HG03045 (cell line): ENCODE measurements at regions not wholly inside any gene's neighbourhood (a gene's known extent, or its start where the extent isn't known, plus 50 kb on each side); places are given as distances from the start of the nearest gene placed in this dataset.
"Not testable (repeated sequence)": the region's sequence is repeated elsewhere in the genome, so short reads cannot be mapped to it uniquely, and the experiment has no call there.

Experiments used
- ATAC-seq: cut with Tn5 transposase; IDR thresholded peaks from one replicate; pipeline ENCODE4 v1.9.1; 2021; ENCODE audit warnings: mild to moderate bottlenecking, moderate library complexity; ENCODE audit not compliant: unreplicated experiment

DNA sequence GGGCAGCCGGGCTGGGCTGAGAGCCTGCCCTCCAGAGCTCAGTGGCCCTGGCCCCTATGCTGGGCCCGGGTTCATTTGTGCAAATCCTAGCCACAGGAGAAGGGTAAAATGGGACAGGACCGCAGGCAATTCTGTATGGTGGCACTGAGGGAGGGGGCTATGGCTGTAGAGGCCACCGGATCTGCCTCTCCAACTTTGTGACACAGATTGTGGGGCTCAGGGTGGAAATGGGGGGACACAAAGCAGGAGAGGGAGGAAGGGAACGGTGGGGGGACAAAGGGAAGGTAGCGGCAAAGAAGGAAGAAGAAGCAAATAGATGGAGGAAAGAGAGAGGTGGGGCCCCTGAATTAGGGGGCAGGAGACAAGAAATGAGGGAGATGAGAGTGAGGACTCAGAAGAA is 201.1 kb downstream of the SMAD2 start:
- ATAC-seq, result no peak

DNA sequence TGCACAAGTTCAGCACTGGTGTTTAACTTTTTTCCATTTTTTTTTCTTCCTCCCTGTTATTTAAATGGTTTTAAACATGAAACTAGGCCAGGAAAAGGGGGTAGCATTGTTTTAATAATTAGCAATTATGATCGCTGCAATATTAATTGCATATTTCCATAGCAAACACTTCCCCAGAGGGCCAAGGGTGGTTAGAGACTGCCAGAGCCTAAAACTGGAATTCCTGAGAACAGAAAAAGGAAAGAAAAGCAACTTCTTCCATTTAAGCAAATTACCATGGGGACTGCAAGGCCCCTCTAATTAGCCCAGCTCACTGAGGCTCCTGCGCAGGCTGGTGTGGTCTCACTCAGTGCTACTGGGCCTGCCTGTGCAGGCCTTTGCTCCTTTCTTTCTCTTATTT is 201.5 kb downstream of the SMAD2 start:
- no peak for ATAC-seq

DNA sequence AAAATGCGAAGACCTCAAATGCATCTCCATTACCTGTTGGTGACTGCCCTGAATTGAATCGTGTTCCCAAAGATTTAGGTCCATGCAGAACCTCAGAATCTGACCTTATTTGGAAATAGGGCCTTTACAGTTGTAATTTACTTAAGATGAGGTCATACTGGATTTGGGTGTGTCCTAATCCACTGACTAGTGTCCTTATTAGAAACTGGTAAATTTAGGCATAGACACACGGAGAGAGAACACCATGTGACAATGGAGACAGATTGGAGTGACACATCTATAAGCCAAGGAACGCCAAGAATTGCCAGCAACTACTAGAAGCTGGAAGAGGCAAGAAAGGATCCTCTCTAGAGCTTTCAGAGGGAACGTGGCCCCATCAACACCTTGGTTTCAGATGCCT is 203.1 kb downstream of the SMAD2 start:
- ATAC-seq, result no peak

DNA sequence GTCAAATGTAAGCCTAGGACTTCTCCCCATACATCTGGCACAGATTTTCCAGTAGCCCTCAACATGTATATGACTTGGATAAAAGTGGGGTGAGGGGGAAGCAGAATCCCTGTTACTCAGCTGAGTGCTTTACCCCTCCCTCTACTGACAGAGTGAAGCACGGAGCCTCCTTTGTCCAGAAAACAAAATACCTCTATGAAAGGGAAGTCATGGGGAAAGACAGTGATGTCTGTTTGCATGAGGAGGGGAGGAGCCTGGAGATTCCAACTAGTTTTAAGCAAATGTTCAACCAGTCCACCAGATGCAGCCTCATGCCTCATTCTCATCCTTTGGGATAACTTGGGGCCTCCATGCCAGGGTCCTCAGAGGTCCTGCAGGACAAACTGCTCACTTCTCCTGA is 203.9 kb downstream of the SMAD2 start:
- ATAC-seq, result no peak

DNA sequence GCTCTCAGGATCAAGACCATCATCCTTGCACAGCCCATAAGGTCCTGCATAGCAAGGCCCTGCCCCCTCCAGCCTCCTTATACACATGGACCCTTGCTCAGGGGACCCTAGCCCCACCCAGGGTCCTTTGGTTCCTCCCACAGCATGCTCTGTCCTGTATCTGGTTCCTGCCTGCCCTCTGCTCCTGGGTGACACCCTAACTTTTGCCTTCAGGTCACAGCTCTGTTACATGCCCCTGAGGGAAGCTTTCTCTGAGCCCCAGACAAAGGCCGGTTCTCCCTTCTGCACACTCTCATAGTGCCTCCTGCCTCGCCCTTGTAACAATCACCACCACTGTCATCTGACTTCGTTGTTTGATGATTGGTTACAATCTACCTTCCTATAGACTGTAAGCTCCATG is 204.8 kb downstream of the SMAD2 start:
- no peak for ATAC-seq

DNA sequence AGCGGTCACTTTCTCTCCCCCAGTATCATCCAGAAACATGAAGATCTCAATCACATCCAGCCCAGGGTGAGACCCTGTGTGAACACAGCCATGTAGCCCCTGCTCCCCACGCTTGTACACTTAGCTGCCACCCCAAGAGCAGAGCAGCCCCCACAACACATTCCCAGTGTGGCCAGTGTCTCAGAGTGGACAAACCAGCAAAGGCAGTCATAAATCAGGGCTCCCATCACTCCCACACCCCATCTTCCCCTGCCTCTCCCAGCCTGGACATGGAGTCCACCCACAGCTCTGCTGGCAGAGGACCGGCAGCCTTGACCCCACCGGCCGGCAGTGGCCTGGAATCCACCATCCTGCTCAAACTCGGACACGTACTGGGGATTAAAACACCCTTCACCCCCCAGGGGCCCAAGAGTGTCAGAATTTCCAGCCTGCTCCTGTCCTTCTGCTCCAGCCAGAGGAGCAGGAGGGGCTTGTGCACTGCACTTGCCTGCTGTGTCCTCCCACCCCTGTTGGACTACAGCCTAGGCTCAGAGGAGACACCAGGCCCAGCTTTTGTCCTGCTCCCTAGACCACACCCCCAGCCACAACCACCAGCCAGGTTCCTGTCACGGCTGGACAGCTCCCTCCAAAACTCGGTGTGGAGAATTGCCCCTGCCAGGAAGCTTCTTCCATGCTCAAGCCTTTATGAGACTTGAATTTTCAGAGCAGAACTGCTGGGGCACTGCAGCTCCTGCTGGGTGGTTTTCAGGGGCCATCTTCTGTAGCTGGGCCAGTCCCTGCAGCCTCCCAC is 206.1 kb downstream of the SMAD2 start:
- no peak for ATAC-seq

DNA sequence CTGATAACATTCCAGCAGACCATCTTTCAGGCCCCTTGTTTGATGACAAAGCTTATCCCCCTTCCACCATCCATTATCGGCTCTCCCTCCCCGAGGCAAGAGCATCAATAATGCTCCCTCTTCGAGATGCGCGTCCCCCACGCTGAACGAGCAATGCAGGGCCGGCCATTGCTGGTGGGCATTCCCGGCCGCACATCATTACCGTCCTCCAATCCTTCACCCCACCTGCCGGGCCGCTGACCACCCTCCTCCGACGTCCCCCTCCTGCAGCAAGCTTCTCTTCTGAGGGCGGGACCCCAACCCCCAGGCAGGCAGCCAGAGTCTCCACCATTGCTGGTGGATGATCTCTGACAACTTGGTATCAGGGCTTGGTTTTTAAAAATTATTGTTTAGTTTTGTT is 208.6 kb downstream of the SMAD2 start:
- ATAC-seq, result no peak

DNA sequence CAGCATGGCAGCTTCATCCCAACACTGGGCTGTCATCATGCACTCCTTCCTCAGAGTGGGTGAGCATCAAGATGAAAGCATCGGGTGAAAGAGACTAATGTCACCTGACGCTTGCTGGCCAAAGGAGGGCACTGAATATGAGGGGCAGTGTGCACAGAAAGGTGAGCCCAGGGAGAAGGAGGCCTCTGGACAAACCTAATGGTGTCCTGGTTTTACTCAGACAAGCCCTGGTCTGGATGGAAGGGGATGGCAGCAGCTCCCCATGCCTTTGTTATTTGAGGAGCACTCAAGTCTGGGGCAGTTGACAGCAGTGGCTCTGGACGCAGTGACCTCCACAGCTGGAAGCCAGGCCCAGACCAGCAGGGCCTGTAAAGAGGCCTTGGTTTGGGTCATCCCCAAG is 209.7 kb downstream of the SMAD2 start:
- no peak for ATAC-seq

DNA sequence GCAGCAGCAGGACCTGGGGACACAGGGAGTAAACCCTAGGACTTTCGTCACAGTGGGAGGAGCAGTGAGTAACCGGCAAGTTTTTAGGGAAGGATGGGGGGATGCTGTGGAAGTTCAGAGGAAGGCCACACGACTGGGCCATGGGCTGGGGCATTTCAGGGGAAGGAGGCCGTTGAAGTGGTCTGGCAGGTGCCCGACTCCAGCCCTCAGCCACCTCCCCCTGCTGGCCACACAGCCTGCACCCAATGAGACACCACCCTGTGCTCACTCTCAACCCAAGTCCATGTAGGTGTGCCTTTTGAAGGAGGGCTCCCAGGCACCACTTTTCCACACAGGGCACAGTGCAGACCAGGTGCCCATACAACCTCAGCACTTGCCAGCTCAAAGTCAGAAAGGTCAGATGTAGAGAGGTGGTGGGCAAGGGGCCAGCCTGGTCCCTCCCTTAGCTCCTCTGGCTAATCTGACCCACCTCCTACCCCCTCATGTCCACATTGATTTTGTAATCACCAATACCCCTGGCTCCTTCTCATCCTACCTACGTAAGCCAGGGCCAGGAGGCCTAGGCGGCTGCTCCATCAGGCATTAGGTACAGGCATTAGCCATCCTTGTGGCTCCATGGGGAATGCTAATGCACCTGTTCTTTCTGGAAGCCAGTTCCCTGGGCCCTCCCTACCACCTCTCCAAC is 211.2 kb downstream of the SMAD2 start:
- ATAC-seq, result no peak

DNA sequence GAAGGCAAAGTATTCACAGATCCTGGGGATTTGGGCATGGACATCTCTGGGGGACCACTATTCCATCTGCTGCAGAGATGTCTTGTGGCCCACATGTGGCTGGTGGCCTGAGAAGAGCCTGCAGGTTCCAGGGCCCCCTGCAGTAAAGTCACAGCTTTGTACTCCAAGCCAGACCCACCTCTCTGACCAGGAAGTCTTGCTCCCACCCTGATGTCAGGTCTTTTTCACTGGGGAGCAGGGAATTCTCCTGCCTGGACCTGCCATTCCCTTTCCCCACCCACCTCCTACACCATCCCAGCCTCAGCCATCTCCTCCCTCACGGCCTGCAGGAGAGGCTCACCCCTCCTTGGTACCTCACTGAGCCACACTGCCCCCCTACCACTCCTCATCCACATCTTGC is 211.8 kb downstream of the SMAD2 start:
- ATAC-seq, result no peak

DNA sequence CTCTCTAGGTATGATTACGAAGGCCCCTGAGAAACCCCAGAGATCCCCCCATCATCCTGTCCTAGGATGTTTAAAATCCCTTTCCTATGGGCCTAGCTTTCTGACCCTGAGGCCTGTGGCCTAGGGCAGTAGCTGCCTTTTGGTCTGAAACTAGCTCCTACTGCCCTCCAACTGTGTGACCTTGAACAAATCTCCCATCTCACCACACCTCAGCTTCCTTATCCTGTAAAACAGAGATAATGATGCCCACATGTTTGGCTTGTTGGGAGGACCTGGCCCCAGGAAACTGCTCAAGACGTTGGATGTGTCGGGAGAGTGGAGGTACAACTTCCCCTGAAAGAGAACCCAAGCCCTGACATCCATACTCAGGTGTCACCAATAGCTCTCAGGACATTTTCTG is 213.2 kb downstream of the SMAD2 start:
- ATAC-seq, result no peak

DNA sequence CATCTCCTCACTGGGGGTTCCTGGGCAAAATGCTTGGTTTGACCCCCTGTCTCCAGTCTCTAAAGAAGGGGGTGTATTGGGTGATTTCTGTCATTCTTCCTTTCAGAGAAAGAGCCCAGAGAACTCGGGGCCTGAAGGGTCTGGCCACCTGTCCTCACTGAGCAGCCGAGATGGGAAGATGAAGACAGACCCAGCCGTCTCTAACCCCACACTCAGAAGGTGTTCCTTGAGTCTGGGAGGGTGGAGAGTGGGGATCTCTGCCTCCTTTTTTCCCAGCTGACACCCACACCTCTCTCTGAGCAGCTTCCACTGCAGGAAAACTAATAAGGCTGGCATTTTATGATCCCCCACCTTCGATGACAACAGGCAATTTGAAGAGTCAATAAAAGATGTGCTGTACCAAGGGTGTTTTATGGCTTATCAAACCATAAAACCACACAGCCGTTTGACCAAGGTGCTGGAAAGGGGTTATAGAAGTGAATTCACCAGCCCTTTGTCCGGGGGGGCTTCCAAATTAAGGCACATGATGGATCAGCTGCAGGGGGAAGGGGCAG is 213.8 kb downstream of the SMAD2 start:
- ATAC-seq, result no peak

DNA sequence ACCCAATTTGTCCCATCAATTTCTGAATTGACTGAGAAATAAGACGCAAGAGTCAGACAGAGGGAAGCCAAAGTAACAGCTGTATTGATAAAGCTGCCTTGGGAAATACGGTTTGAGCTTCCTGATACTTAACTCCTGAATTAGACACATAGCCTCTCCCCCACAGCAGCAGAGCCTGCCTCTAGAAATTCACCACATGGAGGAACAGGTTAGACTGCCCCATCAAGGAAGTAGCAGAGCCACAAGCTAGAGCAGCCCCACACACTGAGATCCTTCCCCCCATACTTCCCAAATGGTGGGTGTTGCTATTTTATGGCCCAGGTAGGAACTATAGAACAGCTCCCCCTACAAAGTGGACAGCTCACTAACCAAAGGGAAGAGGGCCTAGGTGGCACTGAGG is 220.0 kb downstream of the SMAD2 start:
- no peak for ATAC-seq

DNA sequence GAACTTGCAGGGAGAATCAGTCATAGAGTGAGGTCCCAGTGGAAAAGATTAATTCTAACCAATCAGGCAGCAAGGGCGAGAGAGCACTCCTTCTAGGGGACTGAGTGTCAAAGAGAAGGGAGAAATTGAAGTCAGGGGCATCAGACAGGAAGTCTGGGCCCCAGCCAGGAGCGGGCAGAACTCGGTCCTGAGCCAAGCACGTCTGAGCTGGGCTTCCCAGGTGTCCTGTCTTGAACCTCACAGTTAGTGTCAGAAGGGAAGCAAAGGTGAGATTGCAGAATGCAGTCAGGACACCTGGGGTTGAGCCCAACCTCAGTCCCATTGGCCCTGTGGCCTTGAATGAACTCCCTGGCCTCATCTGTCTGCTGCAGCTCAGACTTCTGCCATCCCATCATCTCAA is 220.9 kb downstream of the SMAD2 start:
- ATAC-seq, result no peak

DNA sequence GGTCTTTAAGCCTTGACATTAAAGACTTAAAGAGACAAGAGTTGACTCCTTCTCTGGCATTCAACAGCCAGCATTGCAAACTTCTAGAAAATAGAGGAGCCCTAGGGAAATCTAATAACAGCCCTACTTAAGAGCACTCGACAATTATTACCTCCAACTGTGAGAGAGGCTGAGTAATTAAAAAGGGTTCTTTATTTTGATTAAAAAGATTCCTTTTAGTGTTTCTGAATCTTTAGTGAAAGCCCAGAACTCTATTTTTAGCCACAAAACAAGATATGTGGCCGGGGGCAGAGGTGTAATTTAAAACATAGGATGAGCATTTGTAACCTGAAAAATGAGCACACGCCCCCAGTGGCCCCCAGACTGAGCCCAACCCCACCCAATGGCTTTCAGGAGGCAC is 222.3 kb downstream of the SMAD2 start:
- ATAC-seq, result no peak

DNA sequence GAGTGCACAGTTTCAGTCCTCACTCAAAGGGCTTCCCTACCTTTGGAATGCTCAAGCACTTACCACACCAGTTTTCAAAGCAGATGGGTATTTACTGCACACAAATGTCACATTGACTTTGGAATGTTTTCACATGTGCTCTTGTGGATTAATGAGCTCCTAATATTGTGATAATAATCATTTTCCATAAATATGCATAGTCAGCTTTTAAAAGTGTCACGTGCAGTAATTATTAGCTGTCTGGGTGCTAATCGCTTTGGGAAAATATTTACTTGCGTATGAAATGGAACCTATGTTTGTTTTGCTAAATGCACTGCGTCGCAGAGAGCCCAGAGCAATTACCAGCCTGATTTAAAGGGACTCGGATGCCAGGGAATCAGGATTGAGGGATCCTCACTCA is 229.3 kb downstream of the SMAD2 start:
- ATAC-seq, result no peak

DNA sequence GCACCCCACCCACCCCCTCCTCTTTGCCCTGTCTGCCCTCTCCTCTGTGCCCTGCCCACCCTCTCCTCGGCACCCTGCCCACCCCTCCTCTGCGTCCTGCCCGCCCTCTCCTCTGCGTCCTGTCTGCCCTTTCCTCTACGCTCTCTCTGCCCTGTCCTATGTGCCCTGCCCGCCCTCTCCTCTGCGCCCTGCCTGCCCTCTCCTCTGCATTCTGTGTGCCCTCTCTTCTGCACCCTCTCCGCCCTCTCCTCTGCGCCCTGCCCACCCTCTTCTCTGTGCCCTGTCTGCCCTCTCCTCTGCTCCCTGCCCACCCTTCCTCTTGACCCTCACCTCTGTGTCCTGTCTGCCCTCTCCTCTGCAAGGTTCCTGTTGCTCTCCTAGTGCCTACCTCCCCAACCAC is 233.6 kb downstream of the SMAD2 start:
- no peak for ATAC-seq

DNA sequence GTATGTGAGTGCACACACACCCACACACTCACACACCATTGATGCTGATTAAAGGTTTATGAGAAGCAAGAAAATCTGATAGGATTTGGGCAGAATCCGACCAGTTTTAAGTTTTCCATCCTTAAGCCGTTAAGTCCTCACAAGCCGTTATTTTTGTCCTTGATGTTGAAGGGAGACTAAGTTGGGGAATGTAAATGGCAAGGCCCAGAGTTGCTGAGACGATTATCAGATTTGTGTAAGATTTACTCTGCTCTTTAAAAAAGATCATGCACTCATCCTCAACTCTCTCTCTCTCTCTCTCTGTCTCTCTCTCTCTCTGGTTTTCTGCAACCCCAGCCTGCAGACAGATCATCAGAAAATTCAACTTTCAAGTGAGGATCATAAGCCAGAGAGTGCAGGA is 238.8 kb downstream of the SMAD2 start:
- ATAC-seq, result no peak

DNA sequence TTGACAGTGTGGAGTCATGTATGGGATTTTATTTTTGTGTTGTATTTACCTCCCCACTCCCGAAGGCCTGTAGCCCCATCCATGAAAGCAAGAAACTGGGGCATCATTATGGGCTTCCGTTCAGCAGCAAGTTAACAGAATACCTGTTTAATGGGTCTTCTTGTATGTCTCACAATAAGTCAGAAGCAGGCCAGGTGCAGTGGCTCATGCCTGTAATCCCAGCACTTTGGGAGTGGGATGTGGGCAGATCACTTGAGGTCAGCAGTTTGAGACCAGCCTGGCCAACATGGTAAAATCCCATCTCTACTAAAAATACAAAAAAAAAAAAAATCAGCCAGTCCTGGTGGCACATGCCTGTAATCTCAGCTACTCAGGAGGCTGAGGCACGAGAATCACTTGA is 239.7 kb downstream of the SMAD2 start:
- not testable (repeated sequence) for ATAC-seq

DNA sequence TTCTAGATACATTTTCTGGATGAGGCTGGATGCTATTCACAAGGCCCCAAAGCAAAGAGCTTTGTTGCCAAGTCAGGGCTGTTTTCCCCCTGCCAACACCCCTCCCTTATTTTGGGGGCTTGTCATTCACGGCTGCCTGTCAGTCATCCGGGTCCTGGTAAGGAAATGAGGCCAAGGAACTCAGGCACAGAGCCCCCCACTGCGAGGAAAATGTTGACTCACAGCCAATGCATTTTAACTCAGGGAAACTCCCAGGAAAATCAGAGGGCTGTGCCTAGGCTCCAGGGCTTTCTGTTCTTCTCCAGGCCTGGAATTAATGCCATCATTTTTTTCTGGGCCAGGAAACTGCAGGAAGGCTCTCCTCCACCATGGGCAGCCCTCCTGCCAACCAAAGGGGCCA is 241.1 kb downstream of the SMAD2 start:
- ATAC-seq, result no peak

DNA sequence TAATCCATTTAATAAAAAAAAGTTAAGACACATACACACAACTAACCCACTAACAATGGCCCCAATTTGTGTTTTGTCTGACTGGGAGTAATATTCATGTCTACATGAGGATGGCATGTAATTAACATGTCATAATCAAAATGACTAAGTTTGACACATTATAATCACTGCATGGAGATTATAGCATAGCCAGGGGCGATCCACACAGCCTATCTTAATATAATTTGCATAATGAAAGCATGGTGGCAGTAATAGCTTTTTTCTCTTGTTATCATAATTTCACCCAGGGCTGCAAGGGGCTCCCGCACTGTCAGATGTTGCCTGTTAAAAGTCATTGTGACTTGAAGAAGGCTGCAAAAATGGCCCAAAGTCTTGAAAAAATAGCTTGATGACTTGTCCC is 243.7 kb downstream of the SMAD2 start:
- ATAC-seq, result no peak

DNA sequence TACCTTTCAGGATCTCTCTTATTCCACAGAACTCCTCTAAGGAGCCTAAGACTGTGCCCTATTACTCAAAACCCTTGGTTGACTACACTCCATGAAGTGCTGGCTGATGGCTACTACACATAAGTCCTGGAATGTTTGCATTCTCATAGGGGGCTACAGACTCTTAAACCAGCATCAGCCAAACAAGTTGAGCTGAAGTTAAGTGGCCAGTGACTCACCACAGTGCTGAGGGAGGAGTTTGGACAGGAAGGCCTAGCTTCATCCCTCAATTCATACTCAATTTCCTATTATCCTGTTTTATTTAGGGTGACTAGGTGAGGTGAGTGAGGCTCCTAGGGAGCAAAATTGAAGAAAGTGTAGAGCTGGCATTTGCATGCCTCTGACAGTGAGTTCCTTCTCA is 246.7 kb downstream of the SMAD2 start:
- ATAC-seq, result no peak
